GM18502 (cell line): ENCODE measurements at regions not wholly inside any gene's neighbourhood (a gene's known extent, or its start where the extent isn't known, plus 50 kb on each side); places are given as distances from the start of the nearest gene placed in this dataset.

Experiments
- ATAC-seq: cut with Tn5 transposase; IDR thresholded peaks from one replicate; pipeline ENCODE4 v1.9.1; 2021; ENCODE audit warnings: mild to moderate bottlenecking; ENCODE audit not compliant: unreplicated experiment, poor library complexity

DNA sequence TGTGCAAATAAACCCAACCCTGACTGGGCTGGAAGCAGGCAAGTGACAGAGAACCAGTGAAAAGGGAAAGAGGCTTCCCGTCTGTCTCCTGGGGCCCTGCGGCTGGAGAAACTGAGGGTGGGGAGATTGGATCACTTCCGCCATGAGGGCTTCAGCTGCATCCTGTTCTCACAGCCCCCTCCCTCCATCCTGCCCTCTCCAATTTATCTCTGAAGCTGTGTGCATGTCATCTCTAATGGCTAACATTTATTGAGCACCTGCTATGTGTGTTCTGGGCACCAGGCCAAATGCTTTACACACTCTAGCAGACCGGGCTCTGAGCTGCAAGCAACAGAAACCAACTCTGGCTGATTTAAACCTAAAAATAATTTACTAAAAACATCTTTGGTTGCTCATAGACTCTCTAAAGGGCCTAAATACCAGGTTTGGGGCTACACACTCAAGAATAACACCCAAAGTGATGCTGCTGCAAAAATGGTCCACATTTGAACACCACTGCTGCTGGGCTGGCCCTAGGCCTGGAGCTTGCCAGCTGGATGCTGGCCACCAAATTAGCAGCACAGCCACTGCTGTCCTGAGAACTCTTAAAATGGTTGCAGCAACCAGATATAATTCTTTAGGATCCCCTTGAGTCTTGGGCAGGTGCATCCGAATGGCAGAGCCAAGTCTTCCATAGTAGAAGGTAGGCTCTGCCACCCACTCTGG, 123.6 kb upstream of the LRFN2 start:
- ATAC-seq, result no peak

DNA sequence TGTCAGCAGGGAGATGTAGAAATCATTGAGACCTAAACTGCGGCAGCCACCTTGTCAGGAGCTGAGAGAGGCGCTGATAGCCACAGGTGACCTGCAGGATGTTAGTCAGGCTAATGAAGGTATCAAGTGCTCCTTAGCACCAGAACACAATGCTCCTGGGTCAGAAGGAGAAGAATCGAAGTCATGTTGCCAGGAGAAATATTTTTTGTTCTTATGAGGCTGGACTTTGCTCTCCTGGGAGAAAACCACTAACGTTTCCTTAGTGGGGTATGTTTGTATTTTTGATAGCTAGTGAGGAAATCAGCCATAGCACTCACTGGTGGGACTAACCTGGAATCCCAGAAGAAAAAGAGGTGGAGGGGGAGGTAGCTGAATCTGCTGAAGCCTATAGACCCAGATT, 120.9 kb upstream of the LRFN2 start:
- ATAC-seq, result no peak

DNA sequence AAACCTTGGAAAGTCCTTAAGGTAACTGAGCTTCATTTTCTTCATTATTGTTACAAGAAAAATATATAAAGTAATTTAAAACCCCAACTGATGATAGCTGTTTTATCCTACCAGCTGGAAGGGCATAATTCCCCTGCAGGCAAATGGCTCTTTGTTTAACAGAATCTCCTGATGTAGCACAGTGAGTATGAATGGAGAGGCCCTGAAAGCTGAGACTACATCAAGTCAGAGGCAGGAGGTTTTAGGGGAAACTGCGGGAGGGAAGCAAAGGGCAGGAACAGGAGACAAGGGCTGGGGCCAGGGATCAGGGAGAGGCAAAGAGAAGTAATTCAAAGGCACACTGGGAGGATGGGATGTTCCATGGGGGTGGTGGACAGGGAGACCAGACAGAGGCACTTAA, 119.0 kb upstream of the LRFN2 start:
- no peak for ATAC-seq

DNA sequence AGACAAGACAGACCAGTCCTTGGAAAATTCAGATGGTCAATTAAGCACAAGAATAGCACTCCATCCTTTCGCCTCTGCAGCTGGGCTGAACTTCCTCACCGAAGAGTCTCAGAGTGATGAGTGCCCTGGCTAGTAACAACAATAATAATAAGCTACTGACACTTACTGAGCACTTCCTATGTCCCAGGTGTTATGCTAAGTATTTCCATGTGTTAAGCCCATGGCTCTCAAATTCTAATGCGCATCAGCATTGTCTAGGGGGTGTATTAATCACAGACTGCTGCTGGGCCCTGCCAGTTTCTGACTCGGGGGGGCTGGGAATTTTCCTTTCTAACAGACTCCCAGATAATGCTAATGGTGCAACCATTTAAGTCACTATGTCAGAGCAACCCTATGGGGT, 118.2 kb upstream of the LRFN2 start:
- no peak for ATAC-seq

DNA sequence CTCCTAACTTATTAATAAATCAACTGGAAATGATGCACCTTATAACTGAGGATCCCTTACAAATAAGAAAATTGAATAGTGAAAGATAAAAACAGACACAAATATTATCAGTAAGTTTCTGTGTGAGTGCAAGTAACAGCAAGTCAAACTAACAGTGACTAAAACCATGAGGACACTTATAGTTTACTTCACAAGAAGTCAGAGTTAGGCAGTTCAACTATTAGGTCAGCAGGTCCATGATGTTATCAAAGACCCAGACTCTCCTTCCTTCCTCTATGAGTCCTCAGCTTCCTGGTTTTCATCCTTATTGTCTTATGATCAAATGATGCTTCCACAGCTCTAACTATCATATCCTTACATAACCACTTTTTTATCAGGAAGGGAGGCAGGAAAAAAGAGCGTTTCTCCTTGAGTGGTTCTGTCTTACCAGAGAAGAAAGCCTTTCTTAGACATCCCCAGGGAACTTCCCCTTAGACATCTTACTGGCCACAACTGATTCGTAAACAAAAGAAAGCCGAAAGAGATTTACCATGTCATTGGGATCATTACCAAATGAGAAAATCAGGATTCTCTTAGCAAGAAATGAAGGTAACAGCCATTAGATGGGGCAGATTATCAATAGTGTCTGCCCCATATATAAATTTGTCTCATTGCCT, 114.3 kb upstream of the LRFN2 start:
- ATAC-seq, result no peak

DNA sequence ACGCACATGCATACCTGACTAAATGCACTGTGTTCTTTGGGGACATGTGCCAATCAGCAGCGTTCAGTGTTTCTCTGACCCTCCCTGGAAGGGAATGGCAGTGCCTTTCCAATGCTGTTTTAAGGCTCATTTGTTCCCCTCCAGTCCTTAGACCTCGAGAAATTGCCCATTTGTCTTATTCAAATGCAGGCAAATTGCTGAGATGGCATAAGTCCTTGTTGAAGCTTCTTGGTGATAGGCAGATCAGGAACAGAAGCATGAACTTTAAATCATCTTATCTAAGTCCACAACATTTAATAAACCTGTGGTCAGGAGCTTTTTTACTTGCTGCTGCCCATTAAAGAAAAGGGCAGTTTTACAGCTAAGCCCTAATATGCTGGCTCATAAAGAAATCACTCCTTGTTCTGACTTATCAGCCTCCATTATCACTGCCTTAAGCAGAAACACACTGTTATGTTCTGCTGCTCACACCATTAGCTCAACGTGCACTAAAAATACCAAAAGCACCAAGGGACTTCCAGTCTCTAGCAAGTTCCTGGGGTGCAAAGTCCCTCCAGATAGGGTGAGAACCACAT, 112.9 kb upstream of the LRFN2 start:
- ATAC-seq, result no peak

DNA sequence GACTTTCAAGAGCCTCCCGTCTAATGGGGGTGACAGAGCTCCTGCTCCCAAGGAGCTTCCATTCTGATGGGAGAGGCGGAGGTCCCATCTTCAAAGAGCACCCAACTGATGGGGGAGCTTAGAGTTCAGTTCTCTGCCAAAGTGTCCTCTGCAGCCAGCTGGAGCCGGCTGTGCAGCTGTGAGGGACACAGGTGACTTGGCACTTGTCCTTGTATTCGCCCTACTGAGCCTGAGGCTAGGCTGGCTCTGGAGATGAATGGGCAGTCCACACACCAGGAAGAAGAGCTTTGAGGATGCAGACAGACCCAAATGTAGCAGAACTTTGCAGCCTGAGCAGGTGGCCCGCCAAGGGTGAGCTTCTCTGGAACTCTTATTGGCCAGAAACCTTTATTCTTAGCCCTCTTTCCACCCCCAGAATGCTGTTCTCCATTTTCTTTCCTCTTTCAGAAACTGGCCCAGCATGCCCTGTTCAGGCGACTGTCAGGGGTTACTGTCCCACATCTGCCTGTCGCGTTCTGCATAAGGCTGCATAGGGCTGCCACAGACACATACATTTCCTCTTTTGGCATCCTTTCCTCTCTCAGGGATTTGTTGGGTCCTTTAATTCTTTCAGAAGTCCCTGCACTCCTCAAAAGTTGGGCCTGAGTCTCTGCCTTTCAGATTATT, 108.7 kb upstream of the LRFN2 start:
- no peak for ATAC-seq

DNA sequence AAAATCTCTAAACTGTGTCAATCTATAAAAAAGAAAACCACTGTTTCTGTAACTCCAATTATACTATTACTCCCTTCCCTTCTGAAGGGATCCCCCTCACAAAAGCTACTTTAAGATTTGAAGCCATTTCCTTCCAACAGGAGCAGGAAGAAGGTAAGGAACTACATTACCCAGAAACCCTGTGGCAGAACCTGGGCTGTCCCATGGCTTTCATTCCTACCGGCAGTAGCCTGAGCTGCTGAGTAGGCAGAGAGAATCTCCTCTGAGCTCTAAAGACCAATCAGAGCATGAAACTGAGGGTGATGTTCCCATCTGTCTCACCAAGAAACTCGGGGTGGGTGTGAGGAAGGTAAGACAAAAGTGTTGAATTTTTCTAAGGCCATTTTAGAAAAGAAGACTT, 108.0 kb upstream of the LRFN2 start:
- ATAC-seq, result no peak

DNA sequence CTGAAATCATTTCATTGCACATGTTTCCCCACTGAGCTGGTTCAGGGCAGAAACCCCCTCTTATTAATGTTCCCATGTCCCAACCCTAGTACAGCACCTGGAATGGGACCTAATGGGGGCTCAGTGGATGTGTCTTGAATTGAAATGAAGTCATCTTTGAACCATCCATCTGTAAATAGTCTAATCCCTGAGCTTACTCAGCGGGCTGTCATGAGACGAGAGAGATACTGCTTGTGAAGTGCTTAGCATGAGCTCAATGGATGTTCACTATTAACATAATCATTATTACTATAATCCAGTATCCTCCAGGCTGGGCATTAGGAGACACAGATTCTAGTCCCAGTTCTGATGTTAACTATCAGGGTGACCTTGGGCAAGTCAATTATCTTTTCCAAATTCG, 106.6 kb upstream of the LRFN2 start:
- no peak for ATAC-seq

DNA sequence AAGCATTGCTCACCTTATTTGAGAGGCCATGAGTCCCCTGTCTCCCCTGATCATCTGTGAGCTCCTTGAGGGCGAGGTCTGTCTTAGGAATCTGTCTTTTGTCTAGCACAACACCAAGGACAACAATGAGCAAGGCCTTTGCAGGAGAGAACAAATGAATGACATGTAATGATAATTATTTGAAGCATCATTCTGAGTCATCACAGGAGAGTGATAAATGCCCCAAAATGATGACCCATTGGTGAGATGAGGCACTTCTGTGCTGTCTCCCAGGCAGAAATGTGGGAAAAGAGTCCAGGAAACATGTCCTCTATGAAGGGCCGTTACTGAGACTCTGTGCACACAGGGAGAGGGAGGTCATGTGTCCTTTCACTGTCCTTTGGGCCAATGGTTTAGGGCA, 105.2 kb upstream of the LRFN2 start:
- ATAC-seq, result no peak

DNA sequence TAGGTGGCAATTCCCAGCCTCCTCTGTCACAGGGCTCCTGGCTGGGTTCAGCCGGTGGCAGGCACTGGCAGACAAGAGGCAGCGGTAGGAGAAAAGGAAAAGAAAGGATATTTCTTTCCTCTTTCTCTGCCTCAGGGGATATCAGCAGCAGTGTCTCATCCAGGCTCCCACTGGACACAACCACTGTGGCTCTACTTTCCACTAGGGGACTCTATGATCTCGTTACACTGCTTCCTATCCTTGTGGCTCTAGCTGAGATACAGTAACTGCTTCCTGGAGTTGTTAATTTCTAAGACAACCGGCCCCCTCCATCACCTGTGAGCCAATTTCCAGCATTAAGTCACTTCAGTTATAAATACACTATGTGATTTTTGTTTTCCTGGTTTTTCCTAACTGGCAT, 102.0 kb upstream of the LRFN2 start:
- ATAC-seq, result no peak

DNA sequence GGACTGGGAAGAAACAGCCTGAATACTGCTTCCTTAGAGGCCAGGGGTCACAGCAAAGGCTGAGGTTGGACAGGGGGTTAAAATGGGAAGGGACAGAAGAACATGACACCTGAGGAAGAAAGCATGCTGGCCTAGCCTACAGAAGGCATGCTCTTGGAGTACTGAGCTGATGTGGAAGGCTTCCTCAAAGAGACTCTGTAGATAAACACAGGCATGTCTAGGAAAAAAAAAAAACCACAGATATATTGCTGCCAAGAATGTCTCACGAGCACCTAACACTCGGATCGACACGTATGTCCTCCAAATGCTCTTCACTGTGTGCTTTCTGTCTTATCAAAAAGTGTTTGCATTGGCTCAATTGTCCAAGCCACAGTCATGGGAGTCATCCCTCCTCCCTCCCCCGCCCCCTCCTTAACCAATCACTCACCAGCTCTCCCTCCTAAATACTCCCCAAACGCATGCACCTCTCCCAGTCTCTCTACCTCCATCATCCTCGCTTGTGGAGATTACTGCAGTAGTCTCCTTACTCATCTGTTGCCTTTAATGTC, 101.1 kb upstream of the LRFN2 start:
- ATAC-seq, result no peak

DNA sequence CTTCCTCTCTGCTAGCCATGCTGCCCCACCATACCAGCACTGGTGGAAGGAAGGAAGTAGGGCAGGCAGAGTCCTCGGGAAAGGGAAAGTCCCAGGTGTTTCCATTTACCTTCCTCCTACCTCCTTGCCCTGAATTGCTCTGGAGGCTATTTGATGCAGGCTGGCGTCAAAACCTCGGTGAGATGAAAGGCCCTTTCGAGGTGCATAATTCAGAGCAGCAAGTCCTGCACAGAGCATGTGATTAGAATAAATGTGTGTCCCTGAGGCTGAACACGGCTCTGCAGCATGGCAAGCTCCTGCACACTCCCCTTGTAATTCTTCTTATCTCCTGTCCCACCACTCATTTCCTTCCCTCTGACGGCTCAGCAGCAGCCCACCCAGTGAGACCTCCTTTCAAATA, 98.7 kb upstream of the LRFN2 start:
- no peak for ATAC-seq

DNA sequence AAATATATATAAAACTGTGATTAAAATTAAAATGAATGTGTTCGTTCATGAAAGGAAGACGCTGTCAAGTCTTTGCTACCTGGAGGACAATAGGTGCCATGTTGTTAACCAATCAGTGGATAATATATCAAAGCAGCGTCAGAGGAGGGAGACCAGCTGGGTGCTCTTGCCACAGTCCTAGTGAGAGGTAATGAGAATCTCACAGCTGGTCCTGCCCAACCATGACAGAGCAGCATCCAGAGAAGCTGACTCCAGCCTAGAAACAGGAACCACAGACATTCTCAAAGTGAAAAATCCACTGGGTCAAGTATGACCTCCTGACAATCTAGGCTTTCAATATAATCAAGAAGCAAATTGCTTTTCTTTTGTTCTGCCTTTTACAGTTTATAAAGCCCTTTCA, 94.5 kb upstream of the LRFN2 start:
- ATAC-seq, result no peak

DNA sequence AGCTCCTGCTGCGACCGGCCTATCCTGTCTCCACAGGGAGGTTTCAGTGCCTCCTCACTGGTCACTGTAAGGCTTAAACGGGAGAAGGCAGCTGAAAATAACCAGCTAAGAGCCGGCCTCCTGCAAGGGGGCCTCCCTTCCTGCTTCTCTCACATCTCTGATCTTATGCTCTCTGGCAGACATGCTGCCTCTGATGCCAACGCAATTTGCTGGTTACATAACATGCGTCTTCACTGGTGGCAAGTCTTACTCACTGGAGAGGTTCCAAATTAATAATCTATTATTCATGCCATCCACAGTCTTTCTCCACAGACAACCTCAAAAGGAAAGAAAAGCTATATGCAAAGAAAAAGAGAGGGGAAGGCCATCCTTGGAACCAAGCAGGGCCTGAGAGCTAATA, 91.8 kb upstream of the LRFN2 start:
- ATAC-seq, result no peak

DNA sequence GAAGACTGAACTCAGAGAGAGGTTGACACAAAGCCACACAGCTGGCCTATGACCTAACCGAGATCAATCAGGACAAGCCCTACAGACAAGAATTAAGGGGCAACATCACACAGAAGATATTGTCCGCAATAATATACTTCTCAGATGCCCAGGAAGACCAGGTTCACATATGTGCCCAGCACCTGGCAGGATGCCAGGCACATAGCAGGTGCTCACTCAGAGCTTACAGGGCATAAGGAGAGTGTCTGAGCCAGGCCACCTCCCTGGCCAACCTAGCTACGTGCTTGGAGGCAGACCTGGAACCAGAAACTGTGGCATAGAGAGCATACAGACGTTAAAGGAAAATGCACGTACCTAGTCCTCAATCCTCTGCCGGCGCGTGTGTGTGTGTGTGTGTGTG, 87.0 kb upstream of the LRFN2 start:
- ATAC-seq, result no peak

DNA sequence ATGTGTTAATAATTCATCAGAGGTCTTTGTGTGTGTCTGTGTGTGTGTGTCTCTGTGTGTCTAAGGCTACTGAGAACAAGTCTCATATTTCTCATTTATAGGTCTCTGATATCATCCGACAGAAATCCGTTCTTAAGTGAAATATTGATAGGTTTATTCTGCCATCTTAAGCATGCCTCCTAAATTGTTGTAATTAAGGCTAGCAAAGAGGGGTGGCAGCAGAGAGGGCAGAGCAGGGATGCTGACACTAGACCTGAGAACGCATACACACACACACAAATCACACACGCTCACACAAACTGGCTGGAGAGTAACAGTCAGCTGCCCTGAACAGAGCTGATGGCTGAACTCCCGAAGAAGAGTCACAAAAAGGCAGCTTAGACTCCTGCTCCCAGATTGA, 84.9 kb upstream of the LRFN2 start:
- no peak for ATAC-seq

DNA sequence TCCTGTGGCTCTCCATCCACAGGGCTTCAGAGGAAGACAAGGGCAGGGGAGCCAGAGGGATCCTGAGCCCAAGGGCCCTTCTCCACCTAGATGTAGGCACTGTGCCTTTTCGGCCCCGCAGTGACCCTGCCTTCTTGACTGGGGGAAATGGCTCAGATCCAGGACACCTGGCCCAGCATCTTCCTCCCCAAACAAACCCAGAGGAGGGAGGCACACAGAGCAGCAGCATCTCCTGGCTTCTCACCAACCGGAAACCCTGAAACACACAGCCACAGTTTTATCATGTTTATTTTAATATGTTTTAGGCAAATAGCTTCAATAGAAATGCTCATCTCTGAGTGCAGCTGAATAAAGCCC, 84.5 kb upstream of the LRFN2 start:
- no peak for ATAC-seq

DNA sequence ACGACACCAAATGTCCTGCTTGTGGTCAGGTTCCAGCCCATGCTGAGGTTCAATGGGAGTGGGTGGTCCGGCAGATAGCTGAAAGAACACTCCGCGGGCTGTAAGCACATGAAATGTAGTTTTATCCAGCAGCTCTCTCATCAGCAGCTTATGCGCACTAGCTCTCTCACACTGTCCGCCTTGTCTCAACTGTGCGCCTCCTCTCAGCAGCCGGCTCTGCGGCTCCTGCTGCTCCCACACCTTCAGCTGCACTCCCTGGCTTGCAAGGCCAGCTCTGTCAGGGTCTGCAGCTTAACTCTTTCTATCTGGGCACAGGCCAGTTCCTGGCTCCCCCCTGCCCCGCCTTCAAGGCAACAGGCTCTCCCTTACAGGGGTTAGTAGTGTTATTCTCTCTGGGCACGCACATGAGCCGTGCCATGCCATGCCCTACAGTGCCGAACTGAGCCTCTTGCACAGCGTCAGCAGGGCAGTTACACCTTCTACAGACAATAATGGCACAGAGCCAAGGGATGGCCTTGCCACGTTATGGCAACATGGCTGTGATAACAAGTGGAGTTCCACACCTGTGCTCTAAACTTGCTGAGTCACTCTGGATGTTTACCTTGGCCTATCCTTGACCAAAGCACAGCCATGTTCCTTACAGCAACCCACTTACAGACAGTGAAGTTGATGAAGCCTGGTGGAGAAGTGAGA, 84.0 kb upstream of the LRFN2 start:
- ATAC-seq, result no peak

DNA sequence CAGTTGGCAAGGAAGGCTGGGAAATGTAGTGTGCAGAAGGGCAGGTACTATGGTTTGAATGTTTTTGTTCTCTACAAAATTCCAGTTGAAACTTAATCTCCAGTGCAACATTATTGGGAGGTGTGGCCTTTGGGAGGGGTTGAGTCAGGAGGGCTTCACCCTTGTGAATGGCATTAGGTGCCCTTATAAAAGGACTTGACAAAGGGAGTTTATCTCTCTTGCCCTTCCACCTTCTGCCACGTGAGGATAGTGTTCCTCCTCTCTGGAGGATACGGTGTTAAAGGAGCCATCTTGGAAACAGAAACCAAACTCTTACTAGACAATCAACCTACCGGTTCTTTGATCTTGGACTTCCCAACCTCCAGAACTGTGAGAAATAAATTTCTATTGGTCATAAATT, 82.2 kb upstream of the LRFN2 start:
- ATAC-seq, result no peak

DNA sequence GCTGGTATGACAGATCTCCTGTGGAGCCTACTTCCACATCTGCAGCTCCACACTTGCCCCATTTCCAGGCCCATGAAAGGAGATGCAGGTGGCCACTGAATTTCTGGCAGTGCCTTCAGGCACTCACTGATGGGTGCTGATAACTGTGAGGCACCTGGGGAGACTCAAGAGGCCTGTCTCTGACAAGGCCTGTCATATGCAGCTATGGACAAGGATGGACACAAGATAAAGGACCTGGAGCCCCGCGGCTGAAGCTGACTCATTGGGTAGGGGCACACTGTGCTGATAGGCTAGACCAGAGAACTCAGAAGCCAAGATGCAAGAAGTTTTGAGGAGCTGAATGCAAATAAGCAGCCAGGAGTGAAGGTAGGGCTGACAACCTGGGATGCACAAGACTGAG, 81.0 kb upstream of the LRFN2 start:
- ATAC-seq, result no peak
